UCSD-AML1 (cell line): ENCODE measurements at regions not wholly inside any gene's neighbourhood (a gene's known extent, or its start where the extent isn't known, plus 50 kb on each side); places are given as distances from the start of the nearest gene placed in this dataset.

Source experiments
- DNase-seq: peaks from one replicate; lab custom pipeline; 2025; ENCODE audit not compliant: unreplicated experiment; lab: John Stamatoyannopoulos, UW

DNA sequence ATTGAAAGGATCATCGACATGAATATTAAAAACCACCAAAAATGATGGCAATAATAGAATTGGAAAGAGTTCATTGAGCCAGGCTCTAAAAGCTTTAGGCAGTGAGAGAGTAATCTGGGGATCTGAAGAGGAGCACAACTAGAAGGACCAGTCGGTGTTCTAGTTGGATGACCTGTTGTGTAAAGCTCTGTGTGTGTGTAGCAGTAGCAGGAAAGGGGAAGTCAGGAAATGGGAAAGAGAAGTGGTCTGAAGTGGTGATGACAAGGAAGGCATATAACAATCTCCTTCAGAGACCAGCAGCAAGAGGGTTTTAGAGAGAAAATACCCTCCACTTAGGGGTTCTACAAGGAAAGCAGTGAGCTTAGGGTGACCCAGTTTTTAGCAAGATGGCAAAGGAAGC is 539.2 kb downstream of the HTR7 start:
- no peak for DNase-seq

DNA sequence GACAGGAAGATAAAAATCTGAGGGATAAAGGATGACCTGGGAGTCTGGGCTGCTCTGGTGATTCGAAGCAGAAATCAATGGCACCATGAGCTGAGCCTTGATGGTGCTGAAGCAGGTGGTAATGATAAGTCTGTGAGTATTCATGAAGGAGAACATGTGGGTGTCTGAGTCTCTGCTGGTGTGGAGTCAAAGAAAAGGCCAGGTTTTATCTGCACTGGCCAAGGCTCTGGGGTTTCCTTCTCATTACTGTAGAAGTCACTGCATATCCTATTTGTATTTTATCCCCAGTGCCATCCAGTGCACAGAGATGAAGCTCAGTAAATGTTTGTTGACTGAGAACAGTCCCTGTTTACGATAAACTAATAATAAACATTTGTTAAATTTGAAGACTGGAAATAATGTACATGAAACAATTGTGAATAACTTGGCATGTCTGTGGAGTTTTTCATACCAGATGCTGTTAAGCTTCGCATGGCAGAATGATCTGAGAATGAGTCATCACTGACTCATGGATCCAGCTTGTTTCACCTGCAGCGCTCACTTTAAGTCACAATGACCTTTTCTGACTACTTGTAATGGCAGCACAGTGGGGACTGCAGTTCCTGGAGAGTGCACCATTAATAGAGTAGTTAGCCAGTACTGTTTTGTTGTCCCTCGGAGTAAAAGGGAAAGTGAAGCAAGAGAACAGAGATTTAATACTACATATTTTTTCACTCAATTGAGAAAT is 538.5 kb downstream of the HTR7 start:
- DNase-seq, result no peak

- no peak for DNase-seq
Observed at GRCh38 chr10:90321132-90321816, 536.6 kb downstream of the HTR7 start.

DNA sequence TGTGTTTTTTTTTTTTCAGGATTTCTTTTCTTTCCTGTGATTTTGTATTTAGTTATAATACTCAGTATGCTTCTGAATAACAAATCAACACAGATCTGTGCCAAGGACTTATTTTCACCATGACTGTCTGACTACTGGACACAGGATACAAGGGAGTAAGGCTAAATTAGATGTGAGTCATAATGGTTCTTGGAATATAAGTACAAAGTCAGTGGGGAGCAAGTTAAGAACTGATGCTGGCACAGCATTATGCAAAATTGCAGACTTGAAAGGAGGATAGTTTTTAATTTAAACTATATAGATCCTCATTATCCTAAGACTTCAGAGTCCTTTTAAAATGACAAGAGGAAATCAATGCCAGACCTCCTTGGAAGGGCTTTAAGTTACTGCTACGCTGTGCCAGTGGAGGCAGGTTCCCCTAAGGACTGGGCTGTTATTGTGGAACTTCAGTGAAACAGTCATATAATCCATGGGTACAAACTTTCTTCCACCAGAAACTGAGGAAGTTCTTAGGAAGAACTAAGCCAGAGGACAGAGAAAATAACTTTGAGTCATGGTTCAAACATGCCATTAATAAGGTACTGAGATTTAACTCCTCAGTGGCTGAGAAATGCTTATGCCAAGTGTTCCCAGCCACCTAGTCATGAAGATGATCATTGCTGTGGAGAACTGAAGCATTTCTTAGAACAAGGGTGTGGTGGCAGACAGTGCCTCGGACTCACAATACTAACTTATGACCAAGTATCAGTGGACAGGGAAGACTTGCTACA is 531.2 kb downstream of the HTR7 start:
- DNase-seq, result no peak

DNA sequence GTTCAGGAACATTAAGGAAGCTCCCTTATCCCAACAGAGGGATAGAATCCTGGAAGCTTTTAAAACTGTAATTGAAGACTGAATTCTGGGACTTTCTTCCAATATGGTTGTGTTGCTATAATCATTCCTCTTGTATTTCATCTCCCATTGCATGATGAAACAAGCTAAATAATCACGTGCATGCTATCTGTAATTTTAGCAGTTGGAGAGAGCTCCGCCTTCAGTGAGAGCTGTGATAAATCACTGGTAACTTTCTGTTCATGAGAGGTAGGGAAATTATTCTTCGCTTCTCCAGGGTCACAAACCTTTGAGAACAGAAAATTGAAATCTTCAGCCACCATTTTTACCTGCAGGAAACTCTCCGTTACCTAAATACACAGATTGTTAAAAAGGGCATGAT is 530.2 kb downstream of the HTR7 start:
- DNase-seq, result no peak

- no peak for DNase-seq
Observed at GRCh38 chr10:90328459-90328858, 529.4 kb downstream of the HTR7 start.

DNA sequence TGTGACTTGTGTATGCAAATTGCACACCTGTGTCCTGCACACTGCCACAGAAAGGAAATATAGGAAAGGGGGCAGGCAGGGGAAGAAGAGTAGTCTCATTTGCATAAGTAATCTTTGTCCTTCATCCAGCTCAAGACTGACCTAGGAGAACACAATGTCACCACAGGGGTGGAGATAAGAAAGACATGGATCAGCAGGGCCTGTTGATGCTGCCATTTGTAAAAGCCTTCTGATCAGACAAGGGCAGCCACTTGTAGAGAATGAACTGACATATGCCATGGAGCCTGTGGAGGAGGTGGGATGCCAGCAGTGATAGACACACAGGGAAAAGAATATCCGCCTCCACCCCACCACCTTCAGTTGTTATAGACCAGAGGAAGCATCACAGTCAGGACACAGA is 528.9 kb downstream of the HTR7 start:
- DNase-seq, result no peak

GRCh38 chr10:90337316-90337715 is 520.5 kb downstream of the HTR7 start:
- DNase-seq, result no peak

- DNase-seq, result no peak
Observed at GRCh38 chr10:90342480-90342879, 515.4 kb downstream of the HTR7 start.

DNA sequence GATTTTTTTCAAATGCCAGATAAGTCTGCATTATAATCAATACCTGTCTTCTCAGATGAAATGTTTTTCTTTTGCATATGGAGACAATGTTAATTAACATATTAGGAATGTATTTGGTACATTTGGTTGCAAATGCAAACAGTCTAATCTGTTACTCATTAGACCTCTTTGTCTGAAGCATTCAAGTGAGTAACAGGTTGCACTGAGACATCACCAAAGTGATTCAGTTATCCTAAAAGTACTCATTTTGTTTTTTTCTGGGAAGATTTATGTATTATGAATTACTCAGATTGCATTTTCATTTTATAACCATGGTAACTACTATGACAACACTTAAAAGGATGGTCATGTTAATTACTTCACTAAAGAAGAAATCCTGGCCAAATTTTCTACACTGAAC is 513.6 kb downstream of the HTR7 start:
- DNase-seq, result no peak

GRCh38 chr10:90347239-90347638 is 510.6 kb downstream of the HTR7 start:
- no peak for DNase-seq

DNA sequence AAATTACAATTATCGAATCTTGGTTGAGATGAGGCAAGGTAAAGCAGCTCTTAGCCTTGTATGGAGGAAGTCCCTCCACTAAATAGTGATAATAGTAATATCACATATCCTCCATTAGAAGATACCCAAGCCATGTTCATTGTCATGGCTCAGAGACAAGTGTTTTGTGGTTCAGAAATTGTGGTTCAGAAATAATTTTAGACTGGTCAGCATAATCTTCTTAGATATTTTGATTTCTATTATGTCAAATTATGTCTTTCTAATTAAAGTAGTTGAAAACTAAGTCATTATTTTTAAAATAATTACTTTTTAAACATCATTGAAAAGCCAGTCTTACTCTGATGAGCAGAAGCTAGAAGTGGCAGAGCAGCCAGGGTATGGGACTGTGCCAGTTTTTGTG is 507.7 kb downstream of the HTR7 start:
- no peak for DNase-seq

DNA sequence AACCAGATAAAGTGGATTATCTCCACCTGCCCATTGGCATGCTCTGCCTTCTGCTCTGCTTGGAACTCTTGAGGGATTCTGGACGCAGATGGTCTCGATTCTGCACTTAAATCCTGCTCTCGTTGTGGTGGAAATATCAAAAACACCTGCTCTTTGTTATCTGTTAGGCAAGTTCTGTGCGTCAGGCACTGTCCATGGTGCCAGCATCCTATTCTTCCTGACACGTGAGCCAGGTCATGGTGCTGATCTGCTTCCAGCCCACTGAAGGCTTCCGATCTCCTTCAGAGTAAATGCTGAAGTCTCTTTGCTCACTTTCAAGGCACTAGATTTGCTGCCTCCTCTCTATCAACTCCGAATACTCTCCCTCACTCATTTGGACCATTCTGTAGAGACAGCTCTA is 505.6 kb downstream of the HTR7 start:
- no peak for DNase-seq

DNA sequence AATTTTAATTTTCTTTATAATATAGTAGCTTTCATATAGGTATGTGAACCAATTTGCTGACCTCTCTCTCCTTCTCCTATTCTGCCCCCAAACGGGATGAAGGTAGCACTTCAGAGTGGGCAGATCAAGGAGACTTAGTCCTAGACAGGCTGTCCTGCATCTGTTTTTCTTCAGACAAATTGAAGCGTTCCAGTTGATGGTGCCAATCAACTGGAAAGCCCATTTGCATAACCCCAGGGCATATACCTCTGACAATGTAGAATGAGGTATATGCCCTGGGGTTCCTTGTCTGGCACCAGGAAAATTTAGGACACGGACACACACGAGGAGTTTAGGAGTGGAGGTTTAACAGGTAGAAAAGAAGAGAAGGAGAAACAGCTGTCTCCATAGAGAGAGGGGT is 502.9 kb downstream of the HTR7 start:
- DNase-seq, result no peak

- no peak for DNase-seq
Observed at GRCh38 chr10:90363799-90364483, 493.9 kb downstream of the HTR7 start.

- no peak for DNase-seq
Observed at GRCh38 chr10:90372451-90372850, 485.4 kb downstream of the HTR7 start.

DNA sequence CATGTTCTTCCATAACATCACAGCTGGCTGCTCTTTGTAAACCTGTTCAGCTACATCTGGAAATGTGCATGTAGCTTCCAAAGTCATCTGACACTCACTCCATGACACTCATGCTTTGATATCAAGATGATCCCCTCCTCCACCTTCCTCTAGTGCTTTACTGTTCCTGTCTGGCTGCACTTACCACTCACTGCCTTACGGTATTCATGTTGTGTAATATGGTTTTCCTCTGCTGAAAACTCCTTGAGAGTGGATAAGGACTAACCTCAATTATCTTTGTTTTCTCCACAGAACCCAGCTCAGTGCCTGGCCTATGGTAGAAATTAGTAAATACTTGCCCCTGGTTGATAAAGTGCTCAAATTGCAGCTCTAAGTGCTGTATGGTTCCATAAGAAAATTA is 483.9 kb downstream of the HTR7 start:
- no peak for DNase-seq

DNA sequence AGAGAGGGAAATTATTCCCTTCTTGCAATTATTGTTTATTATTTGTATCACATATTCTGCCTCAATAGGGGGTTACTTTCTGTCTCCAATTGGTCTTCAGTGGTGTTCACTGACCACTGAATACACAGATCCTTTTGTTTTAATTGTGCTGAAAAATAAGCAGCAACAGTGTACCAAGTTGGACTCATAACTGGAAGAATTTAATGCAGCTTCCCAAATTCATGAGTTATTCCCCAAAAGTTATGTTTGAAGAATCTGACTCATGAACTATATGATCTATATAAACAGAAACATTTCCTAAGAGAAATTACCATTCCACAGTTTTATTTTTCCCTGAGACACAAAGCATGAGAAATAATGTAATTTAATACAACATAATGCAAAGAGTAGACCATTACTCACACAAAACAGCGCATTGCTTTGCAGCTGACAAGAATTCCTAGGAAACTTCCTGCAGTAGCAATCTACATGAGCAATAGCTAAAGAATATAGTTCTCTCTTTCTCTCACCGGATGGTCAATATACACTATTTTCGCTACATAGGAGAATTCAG is 479.2 kb downstream of the HTR7 start:
- no peak for DNase-seq

DNA sequence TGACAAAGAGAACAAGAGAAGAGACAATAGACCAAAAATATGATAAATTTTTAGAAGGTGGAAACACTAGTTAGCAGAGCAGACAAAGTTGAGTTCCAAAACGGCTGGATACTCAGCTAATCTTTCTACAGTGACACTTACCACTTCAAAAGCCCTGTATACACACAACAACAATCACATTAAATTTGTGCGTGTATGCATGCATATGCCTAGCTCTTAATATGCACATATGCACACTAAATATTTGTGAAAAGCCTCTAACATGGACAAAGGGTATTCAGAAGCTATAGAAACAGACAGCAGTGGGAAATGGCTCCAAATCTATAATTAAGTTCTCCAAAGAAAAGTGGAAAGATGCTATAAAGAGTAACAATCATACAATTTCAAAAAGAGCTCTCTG is 476.4 kb downstream of the HTR7 start:
- no peak for DNase-seq

GRCh38 chr10:90389876-90390275 is 468.0 kb downstream of the HTR7 start:
- DNase-seq, result no peak

- DNase-seq, result no peak
Observed at GRCh38 chr10:90394311-90394710, 463.5 kb downstream of the HTR7 start.
